ENCODE measurements at regions not wholly inside any gene's neighbourhood (a gene's known extent, or its start where the extent isn't known, plus 50 kb on each side); places are given as distances from the start of the nearest gene placed in this dataset.

DNA sequence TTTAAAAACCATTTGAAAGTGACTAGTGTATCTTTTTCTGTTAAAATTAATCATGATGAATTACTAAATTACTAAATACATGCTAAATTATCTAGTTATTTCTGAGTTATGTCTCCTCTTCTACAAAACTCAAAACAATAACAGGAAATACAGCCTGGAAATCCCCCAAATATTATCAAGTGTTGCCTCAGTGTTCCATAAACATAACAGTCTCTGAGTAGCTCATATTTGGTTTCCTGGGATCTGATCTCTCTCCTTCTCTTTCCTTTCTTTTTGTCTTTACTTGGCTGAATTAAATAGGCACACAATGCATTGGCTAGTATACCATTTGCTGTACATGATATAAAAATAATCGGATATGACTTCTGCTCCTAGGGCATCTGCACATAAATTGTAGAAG lies 277.6 kb upstream of the IGFBP3 start:
- H3K9me2 ChIP-seq (ENCODE audit: insufficient read depth, low read length), result no peaks in the 10 kb centered on the region; the same call in 1 of the 2 replicates
- H3K4me2 ChIP-seq (ENCODE audit: low read length), result no peak overlapping the region
- H4K20me1 ChIP-seq (ENCODE audit: insufficient read depth, low read length), result no peaks in the 10 kb centered on the region
- H3K4me3 ChIP-seq (ENCODE audit: low read depth, low read length, poor library complexity, severe bottlenecking), result no peak overlapping the region
- no peaks in the 10 kb centered on the region for H3K36me3 ChIP-seq (ENCODE audit: insufficient read depth, low read length)
- H3K4me1 ChIP-seq (ENCODE audit: insufficient read depth, low read length, poor library complexity, severe bottlenecking), result no peaks in the 10 kb centered on the region
- H3K79me2 ChIP-seq (ENCODE audit: insufficient read depth, low read depth, low read length), result no peaks in the 10 kb centered on the region
- H2AFZ ChIP-seq (ENCODE audit: low read length), result no peak overlapping the region
- no peaks in the 10 kb centered on the region for H3K9me3 ChIP-seq (ENCODE audit: low read length)
- no peak overlapping the region for H3K27ac ChIP-seq (ENCODE audit: low read depth, low read length, poor library complexity, severe bottlenecking)
- no TSS peak for BruUV-seq (replicated peaks)
- DNase-seq (ENCODE audit: low spot score), result no peak
- TF ChIP-seq, protein P1, sequence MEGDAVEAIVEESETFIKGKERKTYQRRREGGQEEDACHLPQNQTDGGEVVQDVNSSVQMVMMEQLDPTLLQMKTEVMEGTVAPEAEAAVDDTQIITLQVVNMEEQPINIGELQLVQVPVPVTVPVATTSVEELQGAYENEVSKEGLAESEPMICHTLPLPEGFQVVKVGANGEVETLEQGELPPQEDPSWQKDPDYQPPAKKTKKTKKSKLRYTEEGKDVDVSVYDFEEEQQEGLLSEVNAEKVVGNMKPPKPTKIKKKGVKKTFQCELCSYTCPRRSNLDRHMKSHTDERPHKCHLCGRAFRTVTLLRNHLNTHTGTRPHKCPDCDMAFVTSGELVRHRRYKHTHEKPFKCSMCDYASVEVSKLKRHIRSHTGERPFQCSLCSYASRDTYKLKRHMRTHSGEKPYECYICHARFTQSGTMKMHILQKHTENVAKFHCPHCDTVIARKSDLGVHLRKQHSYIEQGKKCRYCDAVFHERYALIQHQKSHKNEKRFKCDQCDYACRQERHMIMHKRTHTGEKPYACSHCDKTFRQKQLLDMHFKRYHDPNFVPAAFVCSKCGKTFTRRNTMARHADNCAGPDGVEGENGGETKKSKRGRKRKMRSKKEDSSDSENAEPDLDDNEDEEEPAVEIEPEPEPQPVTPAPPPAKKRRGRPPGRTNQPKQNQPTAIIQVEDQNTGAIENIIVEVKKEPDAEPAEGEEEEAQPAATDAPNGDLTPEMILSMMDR (conservative IDR thresholded peaks at IDR 0.05; ENCODE audit: low read length), result no peak
- no peak for TF ChIP-seq EZH2phosphoT487 (IDR thresholded peaks at IDR 0.05; ENCODE audit: borderline replicate concordance, low read depth, low read length)
- ChIA-PET CTCF (ENCODE audit: unreplicated experiment) (no interaction called here), POLR2A (interaction anchor here (0.7 kb wide), 1 partner anchor 978 kb away, joined by 3 read pairs; no protein-coding TSS in a partner anchor)
- intact Hi-C loops (cut with micrococcal nuclease; ENCODE audit: unreplicated experiment), result no loop called here

DNA sequence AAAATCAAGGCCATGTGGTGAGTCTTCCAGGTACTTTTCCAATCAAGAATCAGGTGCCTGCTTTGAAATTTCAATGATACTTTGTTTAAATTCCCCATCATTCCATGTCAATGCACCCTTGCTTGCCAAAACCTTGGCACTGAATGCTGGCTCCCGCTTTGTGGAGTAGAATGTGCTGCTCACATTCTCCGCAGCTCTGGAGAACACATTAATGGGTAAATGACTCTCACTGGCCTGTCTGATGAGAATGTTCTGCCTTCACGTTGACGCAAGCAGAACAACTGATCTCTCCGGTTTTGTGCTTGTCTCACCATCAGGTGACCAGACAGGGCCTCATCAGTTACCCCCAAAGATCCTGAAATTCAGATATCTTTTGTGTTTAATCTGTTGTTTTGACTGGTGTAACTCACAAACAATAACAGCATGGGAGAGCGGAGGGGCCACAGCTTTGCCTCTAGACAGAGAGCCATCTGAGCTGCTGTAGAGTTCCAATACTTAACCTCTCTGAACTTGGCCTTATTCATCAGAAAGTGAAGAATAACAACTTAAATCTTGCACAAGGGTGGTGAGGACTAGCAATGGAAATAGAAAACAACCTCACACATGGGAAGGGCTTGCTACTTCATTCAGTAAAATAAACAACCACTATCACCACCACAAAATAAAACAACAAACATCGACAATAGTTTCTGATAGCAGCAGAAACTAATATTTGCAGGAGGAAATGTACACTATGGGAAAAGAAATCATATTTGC lies 276.9 kb upstream of the IGFBP3 start:
- BruUV-seq (replicated peaks), result no TSS peak
- H3K79me2 ChIP-seq (ENCODE audit: insufficient read depth, low read depth, low read length), result no peaks in the 10 kb centered on the region
- H3K36me3 ChIP-seq (ENCODE audit: insufficient read depth, low read length), result no peaks in the 10 kb centered on the region
- no peak overlapping the region for H3K27ac ChIP-seq (ENCODE audit: low read depth, low read length, poor library complexity, severe bottlenecking)
- TF ChIP-seq, protein P1 (conservative IDR thresholded peaks at IDR 0.05; ENCODE audit: low read length), result no peak
- no peak for TF ChIP-seq EZH2phosphoT487 (IDR thresholded peaks at IDR 0.05; ENCODE audit: borderline replicate concordance, low read depth, low read length)
- CTCF ChIA-PET (ENCODE audit: unreplicated experiment), result no interaction called here
- no peaks in the 10 kb centered on the region for H3K4me1 ChIP-seq (ENCODE audit: insufficient read depth, low read length, poor library complexity, severe bottlenecking)
- H3K9me3 ChIP-seq (ENCODE audit: low read length), result no peaks in the 10 kb centered on the region
- H3K4me3 ChIP-seq (ENCODE audit: low read depth, low read length, poor library complexity, severe bottlenecking), result no peak overlapping the region
- no peak overlapping the region for H2AFZ ChIP-seq (ENCODE audit: low read length)
- H3K9me2 ChIP-seq (ENCODE audit: insufficient read depth, low read length), result no peaks in the 10 kb centered on the region; the same call in 1 of the 2 replicates
- H4K20me1 ChIP-seq (ENCODE audit: insufficient read depth, low read length), result no peaks in the 10 kb centered on the region
- intact Hi-C loops (cut with micrococcal nuclease; ENCODE audit: unreplicated experiment), result no loop called here
- no peak for DNase-seq (ENCODE audit: low spot score)
- POLR2A ChIA-PET, result interaction anchor here (0.7 kb wide), 1 partner anchor 977 kb away, joined by 3 read pairs; no protein-coding TSS in a partner anchor
- no peak overlapping the region for H3K4me2 ChIP-seq (ENCODE audit: low read length)

DNA sequence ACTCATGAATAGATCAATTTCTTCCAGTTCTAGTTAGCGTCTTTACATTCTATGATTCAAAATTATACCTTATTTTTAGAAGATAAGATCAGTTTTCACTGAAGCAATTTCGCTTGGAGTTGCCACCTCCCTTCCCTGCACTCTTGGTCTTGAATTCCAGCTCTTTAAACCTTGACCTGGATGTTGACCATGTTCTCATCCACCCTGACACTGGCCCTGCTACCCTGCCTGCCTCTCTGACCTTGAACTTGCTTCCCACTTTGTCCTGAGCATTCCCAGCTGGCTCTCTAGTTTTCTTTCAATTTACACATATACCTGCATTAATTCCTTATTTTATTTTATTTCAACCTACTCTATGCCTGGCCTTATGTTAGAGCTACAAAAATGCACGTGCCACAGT lies 274.9 kb upstream of the IGFBP3 start:
- no TSS peak for BruUV-seq (replicated peaks)
- H3K4me2 ChIP-seq (ENCODE audit: low read length), result no peak overlapping the region
- intact Hi-C loops (cut with micrococcal nuclease; ENCODE audit: unreplicated experiment), result no loop called here
- POLR2A ChIA-PET, result no interaction called here
- no peak overlapping the region for H2AFZ ChIP-seq (ENCODE audit: low read length)
- H3K36me3 ChIP-seq (ENCODE audit: insufficient read depth, low read length), result no peaks in the 10 kb centered on the region
- H3K79me2 ChIP-seq (ENCODE audit: insufficient read depth, low read depth, low read length), result no peaks in the 10 kb centered on the region
- no peak for TF ChIP-seq EZH2phosphoT487 (IDR thresholded peaks at IDR 0.05; ENCODE audit: borderline replicate concordance, low read depth, low read length)
- TF ChIP-seq, protein P1 (conservative IDR thresholded peaks at IDR 0.05; ENCODE audit: low read length), result no peak
- DNase-seq (ENCODE audit: low spot score), result no peak
- H3K4me3 ChIP-seq (ENCODE audit: low read depth, low read length, poor library complexity, severe bottlenecking), result no peak overlapping the region
- H3K9me3 ChIP-seq (ENCODE audit: low read length), result no peaks in the 10 kb centered on the region
- no peaks in the 10 kb centered on the region for H3K4me1 ChIP-seq (ENCODE audit: insufficient read depth, low read length, poor library complexity, severe bottlenecking)
- H3K27ac ChIP-seq (ENCODE audit: low read depth, low read length, poor library complexity, severe bottlenecking), result no peak overlapping the region
- H4K20me1 ChIP-seq (ENCODE audit: insufficient read depth, low read length), result no peaks in the 10 kb centered on the region
- CTCF ChIA-PET (ENCODE audit: unreplicated experiment), result no interaction called here
- H3K9me2 ChIP-seq (ENCODE audit: insufficient read depth, low read length), result no peaks in the 10 kb centered on the region; the same call in 1 of the 2 replicates
